AG09319 (cell line): ENCODE measurements at regions not wholly inside any gene's neighbourhood (a gene's known extent, or its start where the extent isn't known, plus 50 kb on each side); places are given as distances from the start of the nearest gene placed in this dataset.

ENCODE experiments used
- DNase-seq: peaks from one replicate; pipeline ENCODE4 v3.0.0-alpha.2; 2010; ENCODE audit warnings: low read depth; ENCODE audit errors: extremely low read depth
- CTCF ChIP-seq: IDR thresholded peaks from 2 replicates; pipeline ENCODE4 v1.5.1; 2011; ENCODE audit warnings: low read depth, mild to moderate bottlenecking, inconsistent platforms, low read length, moderate library complexity

GRCh38 chr12:88775742-88776151 lies 195.5 kb upstream of the KITLG start:
- TF ChIP-seq CTCF, result no peak
- no peak for DNase-seq

- no peak for TF ChIP-seq CTCF
- DNase-seq, result no peak
These were observed 187.4 kb upstream of the KITLG start for GRCh38 chr12:88767699-88768098.

- DNase-seq, result peak; percentile 47
- TF ChIP-seq CTCF, result no peak
These were observed 184.7 kb upstream of the KITLG start for GRCh38 chr12:88764781-88765480.

- TF ChIP-seq CTCF, result no peak
- DNase-seq, result no peak
These were observed 183.3 kb upstream of the KITLG start for GRCh38 chr12:88763536-88764100.

GRCh38 chr12:88758176-88758575 lies 177.9 kb upstream of the KITLG start:
- TF ChIP-seq CTCF, result no peak
- DNase-seq, result no peak

- no peak for TF ChIP-seq CTCF
- DNase-seq, result no peak
These were observed 176.6 kb upstream of the KITLG start for GRCh38 chr12:88756917-88757316.

- DNase-seq, result no peak
These were observed 175.9 kb upstream of the KITLG start for GRCh38 chr12:88756153-88756552.

More at GRCh38 chr12:88756153-88756552, 175.9 kb upstream of the KITLG start:
- no peak for TF ChIP-seq CTCF
